OCI-LY3 (cell line): ENCODE measurements at regions not wholly inside any gene's neighbourhood (a gene's known extent, or its start where the extent isn't known, plus 50 kb on each side); places are given as distances from the start of the nearest gene placed in this dataset.
"Not testable (repeated sequence)": the region's sequence is repeated elsewhere in the genome, so short reads cannot be mapped to it uniquely, and the experiment has no call there.

ENCODE experiments used
- EZH2phosphoT487 ChIP-seq: fragments of 200-600 bp; shearing (Covaris generic); IDR thresholded peaks from 2 replicates; pipeline ENCODE4 v1.6.1; 2018; ENCODE audit warnings: antibody characterized with exemption, mixed run types, low read depth
- TF ChIP-seq, protein P1 (sequence below): fragments of 200-600, 300-600 bp; sonication (generic); IDR thresholded peaks from 2 replicates; pipeline ENCODE4 v1.5.1; 2014; ENCODE audit warnings: antibody characterized with exemption, low read length, low read depth

DNA sequence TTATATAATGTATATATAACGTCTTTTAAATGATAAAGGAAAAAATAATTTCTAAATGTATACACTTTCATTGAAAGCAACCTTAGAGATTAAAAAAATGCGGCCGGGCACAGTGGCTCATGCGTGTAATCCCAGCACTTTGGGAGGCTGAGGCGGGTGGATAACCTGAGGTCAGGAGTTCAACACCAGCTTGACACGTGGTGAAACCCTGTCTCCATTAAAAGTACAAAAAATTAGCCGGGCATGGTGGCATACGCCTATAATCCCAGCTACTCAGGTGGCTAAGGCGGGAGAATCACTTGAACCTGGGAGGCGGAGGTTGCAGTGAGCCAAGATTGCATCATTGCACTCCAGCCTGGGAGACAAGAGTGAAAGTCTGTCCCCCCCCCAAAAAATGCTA, 303.7 kb upstream of the ZC3H15 start:
- TF ChIP-seq, protein P1, sequence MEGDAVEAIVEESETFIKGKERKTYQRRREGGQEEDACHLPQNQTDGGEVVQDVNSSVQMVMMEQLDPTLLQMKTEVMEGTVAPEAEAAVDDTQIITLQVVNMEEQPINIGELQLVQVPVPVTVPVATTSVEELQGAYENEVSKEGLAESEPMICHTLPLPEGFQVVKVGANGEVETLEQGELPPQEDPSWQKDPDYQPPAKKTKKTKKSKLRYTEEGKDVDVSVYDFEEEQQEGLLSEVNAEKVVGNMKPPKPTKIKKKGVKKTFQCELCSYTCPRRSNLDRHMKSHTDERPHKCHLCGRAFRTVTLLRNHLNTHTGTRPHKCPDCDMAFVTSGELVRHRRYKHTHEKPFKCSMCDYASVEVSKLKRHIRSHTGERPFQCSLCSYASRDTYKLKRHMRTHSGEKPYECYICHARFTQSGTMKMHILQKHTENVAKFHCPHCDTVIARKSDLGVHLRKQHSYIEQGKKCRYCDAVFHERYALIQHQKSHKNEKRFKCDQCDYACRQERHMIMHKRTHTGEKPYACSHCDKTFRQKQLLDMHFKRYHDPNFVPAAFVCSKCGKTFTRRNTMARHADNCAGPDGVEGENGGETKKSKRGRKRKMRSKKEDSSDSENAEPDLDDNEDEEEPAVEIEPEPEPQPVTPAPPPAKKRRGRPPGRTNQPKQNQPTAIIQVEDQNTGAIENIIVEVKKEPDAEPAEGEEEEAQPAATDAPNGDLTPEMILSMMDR, result not testable (repeated sequence)
- not testable (repeated sequence) for TF ChIP-seq EZH2phosphoT487
